ENCODE measurements at regions not wholly inside any gene's neighbourhood (a gene's known extent, or its start where the extent isn't known, plus 50 kb on each side); places are given as distances from the start of the nearest gene placed in this dataset.

GRCh38 chr13:65826657-65827056 lies 1403.5 kb downstream of the PCDH9 start:
- DNase-seq (ENCODE audit: low read depth, low spot score) (no peak), ATAC-seq (no peak)
- no peaks in the 10 kb centered on the region for H3K9me3 ChIP-seq (ENCODE audit: control insufficient read depth in 1 of 2, insufficient read depth in 1 of 2, low read depth in 1 of 2, low read length in 2 of 2)
- no peak overlapping the region for H3K27ac ChIP-seq (ENCODE audit: low read depth, low read length)
- no peak overlapping the region for H3K4me3 ChIP-seq (replicated peaks in 1 of 2; ENCODE audit: low read depth in 1 of 2, low read length in 2 of 2)
- ChIA-PET CTCF (no interaction called here), RAD21 (ENCODE audit: low non-redundant PET in 1 of 2, low total read pairs in 2 of 2, uncharacterized antibody in 2 of 2, unreplicated experiment in 2 of 2) (no interaction called here), POLR2A (no interaction called here)
- H3K36me3 ChIP-seq (ENCODE audit: control insufficient read depth in 1 of 2, insufficient read depth in 2 of 2, low read length in 2 of 2), result no peaks in the 10 kb centered on the region
- H3K27me3 ChIP-seq (ENCODE audit: insufficient read depth, low read length), result no peaks in the 10 kb centered on the region
- TF ChIP-seq SRF (IDR thresholded peaks at IDR 0.05; ENCODE audit: low read depth) (no peak), CBX3 (IDR thresholded peaks at IDR 0.05; ENCODE audit: low read depth) (no peak), ELF1 (IDR thresholded peaks at IDR 0.05; ENCODE audit: borderline replicate concordance, low read depth) (no peak), CEBPB (IDR thresholded peaks at IDR 0.05; ENCODE audit: low read depth) (no peak), CTCF (IDR thresholded peaks at IDR 0.05 in 2 of 3, conservative IDR thresholded peaks at IDR 0.05 in 1 of 3; ENCODE audit: borderline replicate concordance in 1 of 3, insufficient read depth in 1 of 3, low read depth in 2 of 3, low read length in 2 of 3) (no peak), EGR1 (IDR thresholded peaks at IDR 0.05; ENCODE audit: low read depth) (no peak), EZH2phosphoT487 (IDR thresholded peaks at IDR 0.05; ENCODE audit: borderline replicate concordance) (no peak), ZNF274 (IDR thresholded peaks at IDR 0.05; ENCODE audit: low read depth, low read length) (no peak)
- H4K20me1 ChIP-seq (ENCODE audit: insufficient read depth), result no peaks in the 10 kb centered on the region
- no peaks in the 10 kb centered on the region for H3K9me2 ChIP-seq (ENCODE audit: insufficient read depth)
- no peaks in the 10 kb centered on the region for H3K4me1 ChIP-seq (ENCODE audit: control insufficient read depth in 1 of 2, insufficient read depth in 2 of 2, low read length in 2 of 2)
- intact Hi-C loops (cut with micrococcal nuclease), result no loop called here
- no peak overlapping the region for H2AFZ ChIP-seq (ENCODE audit: low read depth, low read length, poor library complexity, severe bottlenecking)
- no peak overlapping the region for H3K4me2 ChIP-seq (ENCODE audit: low read length)
- H3K79me2 ChIP-seq (ENCODE audit: insufficient read depth, low read length), result no peaks in the 10 kb centered on the region
- H3K9ac ChIP-seq (ENCODE audit: low read length), result no peak overlapping the region
- BruUV-seq (replicated peaks), result no TSS peak

- Histone ChIP-seq H2AFZ (ENCODE audit: low read depth, low read length, poor library complexity, severe bottlenecking) (no peak overlapping the region), H3K4me1 (ENCODE audit: control insufficient read depth in 1 of 2, insufficient read depth in 2 of 2, low read length in 2 of 2) (no peaks in the 10 kb centered on the region), H3K4me2 (ENCODE audit: low read length) (no peak overlapping the region), H3K4me3 (replicated peaks in 1 of 2; ENCODE audit: low read depth in 1 of 2, low read length in 2 of 2) (no peak overlapping the region), H3K27me3 (ENCODE audit: insufficient read depth, low read length) (no peaks in the 10 kb centered on the region), H3K27ac (ENCODE audit: low read depth, low read length) (no peak overlapping the region), H3K9ac (ENCODE audit: low read length) (no peak overlapping the region), H3K9me3 (ENCODE audit: control insufficient read depth in 1 of 2, insufficient read depth in 1 of 2, low read depth in 1 of 2, low read length in 2 of 2) (no peaks in the 10 kb centered on the region), H3K79me2 (ENCODE audit: insufficient read depth, low read length) (no peaks in the 10 kb centered on the region), H3K36me3 (ENCODE audit: control insufficient read depth in 1 of 2, insufficient read depth in 2 of 2, low read length in 2 of 2) (no peaks in the 10 kb centered on the region), H4K20me1 (ENCODE audit: insufficient read depth) (no peaks in the 10 kb centered on the region), H3K9me2 (ENCODE audit: insufficient read depth) (no peaks in the 10 kb centered on the region)
- ATAC-seq (no peak), DNase-seq (ENCODE audit: low read depth, low spot score) (no peak)
- CTCF ChIA-PET, result no interaction called here
- no TSS peak for BruUV-seq (replicated peaks)
- intact Hi-C loops (cut with micrococcal nuclease), result no loop called here
- RAD21 ChIA-PET (ENCODE audit: low non-redundant PET in 1 of 2, low total read pairs in 2 of 2, uncharacterized antibody in 2 of 2, unreplicated experiment in 2 of 2), result no interaction called here
- POLR2A ChIA-PET, result no interaction called here
- no peak for TF ChIP-seq CBX3 (IDR thresholded peaks at IDR 0.05; ENCODE audit: low read depth)
- TF ChIP-seq EGR1 (IDR thresholded peaks at IDR 0.05; ENCODE audit: low read depth), result no peak
Observed at GRCh38 chr13:65825039-65825438, 1405.1 kb downstream of the PCDH9 start.

Data from HCT116 (cell line).